ENCODE measurements at regions not wholly inside any gene's neighbourhood (a gene's known extent, or its start where the extent isn't known, plus 50 kb on each side); places are given as distances from the start of the nearest gene placed in this dataset.
"Not testable (repeated sequence)": the region's sequence is repeated elsewhere in the genome, so short reads cannot be mapped to it uniquely, and the experiment has no call there.

DNA sequence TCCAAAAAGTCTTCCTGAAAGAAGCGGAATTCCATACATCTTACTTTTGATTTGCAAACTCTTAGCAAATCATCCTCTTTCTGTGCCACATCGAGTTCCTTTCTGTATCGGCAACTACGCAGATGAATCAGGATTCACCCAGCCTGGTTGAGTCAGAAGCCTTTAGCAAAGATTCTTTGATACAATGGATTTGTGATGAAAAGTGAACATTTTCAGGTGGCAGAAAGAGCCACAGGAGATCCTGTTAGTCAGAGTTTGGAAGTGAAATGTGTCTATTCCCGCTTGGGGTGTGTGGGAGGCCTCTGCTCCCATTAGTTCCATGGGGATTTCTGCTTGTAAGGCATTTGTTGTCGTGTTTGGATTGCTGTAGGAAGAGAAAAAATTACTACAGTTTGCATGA, 351.8 kb upstream of the WWC1 start:
- in situ Hi-C loops (cut with MboI; ENCODE audit: low pct_ligation_motif_present in 1 of 4, low pct_unique_long_range_greater_than_20kb in 1 of 4, low sequenced_read_pairs in 3 of 4) (no loop called here), intact Hi-C loops (cut with DNase I; ENCODE audit: low total_unique reads) (no loop called here)
- H3K9me3 ChIP-seq, result no peaks in the 10 kb centered on the region
- no peaks in the 10 kb centered on the region for H3K36me3 ChIP-seq
- no peaks in the 10 kb centered on the region for H3K4me1 ChIP-seq
- TF ChIP-seq POLR2A (IDR thresholded peaks at IDR 0.05) (no peak), POLR2AphosphoS5 (IDR thresholded peaks at IDR 0.05) (no peak), CTCF (IDR thresholded peaks at IDR 0.05) (no peak), EP300 (IDR thresholded peaks at IDR 0.05; ENCODE audit: low read depth) (no peak)
- 82 to 85% methylated on average over 4 to 6 of the region's 6 CpGs for WGBS, 2 donors (ENCODE audit: low coverage in 1 of 2)
- H3K4me3 ChIP-seq, result no peak overlapping the region
- no peak for DNase-seq
- no peaks in the 10 kb centered on the region for H3K27me3 ChIP-seq
- no peak overlapping the region for H3K27ac ChIP-seq

- 75 to 83% methylated on average over 3 of the region's 3 CpGs for WGBS, 2 donors (ENCODE audit: low coverage in 1 of 2)
- no peak for TF ChIP-seq CTCF (IDR thresholded peaks at IDR 0.05)
- no peak for TF ChIP-seq POLR2AphosphoS5 (IDR thresholded peaks at IDR 0.05)
- no peak for TF ChIP-seq POLR2A (IDR thresholded peaks at IDR 0.05)
- TF ChIP-seq EP300 (IDR thresholded peaks at IDR 0.05; ENCODE audit: low read depth), result no peak
- no peak overlapping the region for H3K27ac ChIP-seq
- H3K9me3 ChIP-seq, result no peaks in the 10 kb centered on the region
- intact Hi-C loops (cut with DNase I; ENCODE audit: low total_unique reads), result no loop called here
- no peaks in the 10 kb centered on the region for H3K4me1 ChIP-seq
- DNase-seq, result no peak
- no peaks in the 10 kb centered on the region for H3K27me3 ChIP-seq
- no peaks in the 10 kb centered on the region for H3K36me3 ChIP-seq
- in situ Hi-C loops (cut with MboI; ENCODE audit: low pct_ligation_motif_present in 1 of 4, low pct_unique_long_range_greater_than_20kb in 1 of 4, low sequenced_read_pairs in 3 of 4), result no loop called here
- no peak overlapping the region for H3K4me3 ChIP-seq
Measured at GRCh38 chr5:167940911-167941310, 350.5 kb upstream of the WWC1 start.

GRCh38 chr5:167941556-167941955, 349.9 kb upstream of the WWC1 start:
- 60 to 67% methylated on average over 1 to 2 of the region's 2 CpGs for WGBS, 2 donors (ENCODE audit: low coverage in 1 of 2)
- H3K27me3 ChIP-seq; H3K9me3 ChIP-seq; in situ Hi-C loops (cut with MboI; ENCODE audit: low pct_ligation_motif_present in 1 of 4, low pct_unique_long_range_greater_than_20kb in 1 of 4, low sequenced_read_pairs in 3 of 4); intact Hi-C loops (cut with DNase I; ENCODE audit: low total_unique reads); H3K27ac ChIP-seq; H3K4me3 ChIP-seq; H3K4me1 ChIP-seq; DNase-seq; H3K36me3 ChIP-seq: not testable (repeated sequence)

DNA sequence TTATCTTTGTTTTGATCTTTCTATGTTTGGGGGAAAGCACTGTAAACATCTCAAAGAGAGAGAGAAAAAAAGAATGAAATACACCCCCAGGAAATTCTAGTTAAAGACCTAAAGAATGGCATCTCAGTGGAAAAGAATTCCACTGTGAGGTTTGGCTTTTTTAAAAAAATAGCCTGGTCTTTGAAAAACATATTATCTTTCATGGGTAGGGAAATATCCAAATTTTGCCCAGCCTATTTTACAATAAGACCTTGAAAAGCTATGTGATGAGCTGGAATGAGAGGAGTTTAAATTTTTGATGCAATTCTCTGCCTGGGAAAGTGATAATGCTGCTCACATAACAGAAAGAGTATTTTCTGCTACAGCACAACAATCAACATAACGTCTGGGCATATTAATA, 348.1 kb upstream of the WWC1 start:
- H3K27me3 ChIP-seq, result no peaks in the 10 kb centered on the region

More for the DNA sequence above, 348.1 kb upstream of the WWC1 start:
- Histone ChIP-seq H3K36me3 (no peaks in the 10 kb centered on the region), H3K4me1 (no peaks in the 10 kb centered on the region), H3K27ac (peak overlapping the region in 1 of 4 donors; percentile 29), H3K9me3 (no peaks in the 10 kb centered on the region), H3K4me3 (no peak overlapping the region)
- no peak for DNase-seq
- intact Hi-C loops (cut with DNase I; ENCODE audit: low total_unique reads), result no loop called here
- 45 to 83% methylated on average over 1 of the region's 1 CpG for WGBS, 2 donors (ENCODE audit: low coverage in 1 of 2)
- in situ Hi-C loops (cut with MboI; ENCODE audit: low pct_ligation_motif_present in 1 of 4, low pct_unique_long_range_greater_than_20kb in 1 of 4, low sequenced_read_pairs in 3 of 4), result no loop called here
- TF ChIP-seq POLR2A (IDR thresholded peaks at IDR 0.05) (no peak), EP300 (IDR thresholded peaks at IDR 0.05; ENCODE audit: low read depth) (no peak), CTCF (IDR thresholded peaks at IDR 0.05) (no peak)

All from transverse colon (tissue), 4 donors.